ENCODE measurements at regions not wholly inside any gene's neighbourhood (a gene's known extent, or its start where the extent isn't known, plus 50 kb on each side); places are given as distances from the start of the nearest gene placed in this dataset.
A peak's percentile ranks its signal among the peaks of the same experiment; 100 is the strongest.

DNA sequence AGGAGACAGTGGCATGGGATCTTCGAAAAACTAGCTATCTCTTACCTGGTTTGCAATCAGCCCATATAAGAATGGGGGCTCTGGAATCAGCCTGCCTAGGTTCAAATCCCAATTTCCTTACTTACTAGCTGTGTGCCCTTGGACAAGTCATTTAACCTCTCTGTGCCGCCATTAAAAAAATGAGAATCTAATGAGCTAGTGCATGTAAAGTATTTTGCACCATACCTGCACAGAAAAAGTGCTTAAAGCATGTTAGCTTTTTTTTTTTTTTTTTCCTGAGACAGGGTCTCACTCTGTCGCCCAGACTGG lies 181.8 kb downstream of the SHQ1 start:
- DNase-seq (no peak), ATAC-seq (no peak)
- in situ Hi-C loops (cut with MboI; ENCODE audit: low sequenced_read_pairs in 4 of 4) (loop anchor here in 1 of 4 donors (25.0 kb wide), 1 partner anchor 421 kb away; no protein-coding TSS in a partner anchor), intact Hi-C loops (cut with DNase I; ENCODE audit: low total_unique reads) (loop anchor here (10.0 kb wide), 1 partner anchor 418 kb away; no protein-coding TSS in a partner anchor)
- no peak overlapping the region for H3K27ac ChIP-seq
- H3K4me1 ChIP-seq, result no peaks in the 10 kb centered on the region
- H3K27me3 ChIP-seq, result no peaks in the 10 kb centered on the region
- TF ChIP-seq, protein P1, sequence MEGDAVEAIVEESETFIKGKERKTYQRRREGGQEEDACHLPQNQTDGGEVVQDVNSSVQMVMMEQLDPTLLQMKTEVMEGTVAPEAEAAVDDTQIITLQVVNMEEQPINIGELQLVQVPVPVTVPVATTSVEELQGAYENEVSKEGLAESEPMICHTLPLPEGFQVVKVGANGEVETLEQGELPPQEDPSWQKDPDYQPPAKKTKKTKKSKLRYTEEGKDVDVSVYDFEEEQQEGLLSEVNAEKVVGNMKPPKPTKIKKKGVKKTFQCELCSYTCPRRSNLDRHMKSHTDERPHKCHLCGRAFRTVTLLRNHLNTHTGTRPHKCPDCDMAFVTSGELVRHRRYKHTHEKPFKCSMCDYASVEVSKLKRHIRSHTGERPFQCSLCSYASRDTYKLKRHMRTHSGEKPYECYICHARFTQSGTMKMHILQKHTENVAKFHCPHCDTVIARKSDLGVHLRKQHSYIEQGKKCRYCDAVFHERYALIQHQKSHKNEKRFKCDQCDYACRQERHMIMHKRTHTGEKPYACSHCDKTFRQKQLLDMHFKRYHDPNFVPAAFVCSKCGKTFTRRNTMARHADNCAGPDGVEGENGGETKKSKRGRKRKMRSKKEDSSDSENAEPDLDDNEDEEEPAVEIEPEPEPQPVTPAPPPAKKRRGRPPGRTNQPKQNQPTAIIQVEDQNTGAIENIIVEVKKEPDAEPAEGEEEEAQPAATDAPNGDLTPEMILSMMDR (IDR thresholded peaks at IDR 0.05 in 4 of 5, conservative IDR thresholded peaks at IDR 0.05 in 1 of 5), result peak in 2 of 5 experiments; percentile 0 to 1
- TF ChIP-seq POLR2A (IDR thresholded peaks at IDR 0.05), result no peak
- H3K36me3 ChIP-seq, result no peaks in the 10 kb centered on the region
- H3K4me3 ChIP-seq, result no peak overlapping the region
- no peaks in the 10 kb centered on the region for H3K9me3 ChIP-seq

DNA sequence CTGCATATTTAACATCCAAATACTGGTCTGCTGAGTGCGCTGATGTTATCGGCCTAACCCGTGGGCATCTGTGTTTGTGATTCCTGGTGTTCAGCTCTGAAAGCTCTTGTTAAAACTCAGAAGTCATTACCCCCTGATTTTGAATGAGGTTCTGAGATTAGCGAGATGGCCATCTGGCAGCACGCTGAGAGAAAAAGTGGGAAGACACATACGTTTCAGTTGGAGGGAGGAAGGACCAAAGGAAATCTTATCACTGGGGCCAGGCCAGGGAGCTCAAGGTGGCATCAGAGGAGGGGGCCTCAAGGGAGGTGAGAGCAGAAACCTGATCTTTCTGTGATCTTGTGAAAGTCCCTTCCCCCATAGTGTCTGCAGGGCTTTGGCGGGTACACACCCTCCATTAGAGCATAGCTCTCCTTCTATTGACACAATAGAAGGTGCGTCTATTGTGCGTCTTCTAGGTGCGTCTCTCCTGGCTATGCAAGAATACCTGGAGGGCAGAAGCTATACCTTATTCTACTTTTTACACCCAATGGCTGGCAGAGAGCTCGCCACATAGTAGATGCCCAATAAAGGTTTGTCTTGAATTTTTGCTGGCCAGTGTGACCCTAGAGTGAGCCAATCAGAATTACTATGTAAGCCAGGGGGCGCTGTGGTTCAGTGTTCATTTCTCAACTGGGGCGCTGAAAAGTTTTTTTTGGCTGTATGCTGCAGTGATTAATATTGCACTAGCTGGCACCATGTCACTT lies 182.4 kb downstream of the SHQ1 start:
- H3K27me3 ChIP-seq, result no peaks in the 10 kb centered on the region
- no peak overlapping the region for H3K4me3 ChIP-seq
- ATAC-seq (no peak), DNase-seq (no peak)
- no peak for TF ChIP-seq POLR2A (IDR thresholded peaks at IDR 0.05)
- TF ChIP-seq, protein P1 (IDR thresholded peaks at IDR 0.05 in 4 of 5, conservative IDR thresholded peaks at IDR 0.05 in 1 of 5), result peak in 3 of 5 experiments; percentile 25 to 50 (median 36)
- no peak overlapping the region for H3K27ac ChIP-seq
- no peaks in the 10 kb centered on the region for H3K9me3 ChIP-seq
- H3K4me1 ChIP-seq, result no peaks in the 10 kb centered on the region
- in situ Hi-C loops (cut with MboI; ENCODE audit: low sequenced_read_pairs in 4 of 4) (loop anchor here in 1 of 4 donors (25.0 kb wide), 1 partner anchor 421 kb away; no protein-coding TSS in a partner anchor), intact Hi-C loops (cut with DNase I; ENCODE audit: low total_unique reads) (loop anchor here (10.0 kb wide), 1 partner anchor 419 kb away; no protein-coding TSS in a partner anchor)
- no peaks in the 10 kb centered on the region for H3K36me3 ChIP-seq

DNA sequence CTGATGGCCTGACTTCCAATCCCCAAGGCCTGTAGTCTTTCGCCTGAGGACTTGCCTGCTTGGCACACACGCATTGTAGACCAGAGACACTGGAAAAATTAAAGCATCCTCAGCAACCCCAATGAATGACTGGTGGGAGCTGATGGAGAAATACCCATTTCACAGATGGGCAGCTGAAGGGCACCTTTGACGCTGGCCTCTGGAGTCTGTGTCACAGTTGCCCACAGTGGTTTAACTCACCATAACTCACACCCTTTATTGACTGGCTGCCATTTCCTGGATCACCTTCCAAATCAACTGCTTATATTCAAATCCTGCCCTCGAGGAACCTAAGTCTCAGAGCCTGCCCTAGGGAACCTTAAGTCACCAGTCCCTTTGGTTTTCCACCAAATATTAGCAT lies 183.1 kb downstream of the SHQ1 start:
- Histone ChIP-seq H3K4me3 (no peak overlapping the region), H3K4me1 (peaks cover 0 to 3% of the 10 kb centered on the region in 2 donors), H3K36me3 (no peaks in the 10 kb centered on the region), H3K27ac (no peak overlapping the region), H3K27me3 (no peaks in the 10 kb centered on the region), H3K9me3 (no peaks in the 10 kb centered on the region)
- TF ChIP-seq POLR2A (IDR thresholded peaks at IDR 0.05), result no peak
- TF ChIP-seq, protein P1 (IDR thresholded peaks at IDR 0.05 in 4 of 5, conservative IDR thresholded peaks at IDR 0.05 in 1 of 5), result no peak
- intact Hi-C loops (cut with DNase I; ENCODE audit: low total_unique reads) (loop anchor here (10.0 kb wide), 1 partner anchor 420 kb away; no protein-coding TSS in a partner anchor), in situ Hi-C loops (cut with MboI; ENCODE audit: low sequenced_read_pairs in 4 of 4) (loop anchor here in 1 of 4 donors (25.0 kb wide), 1 partner anchor 422 kb away; no protein-coding TSS in a partner anchor)
- DNase-seq, result no peak
- ATAC-seq, result no peak

DNA sequence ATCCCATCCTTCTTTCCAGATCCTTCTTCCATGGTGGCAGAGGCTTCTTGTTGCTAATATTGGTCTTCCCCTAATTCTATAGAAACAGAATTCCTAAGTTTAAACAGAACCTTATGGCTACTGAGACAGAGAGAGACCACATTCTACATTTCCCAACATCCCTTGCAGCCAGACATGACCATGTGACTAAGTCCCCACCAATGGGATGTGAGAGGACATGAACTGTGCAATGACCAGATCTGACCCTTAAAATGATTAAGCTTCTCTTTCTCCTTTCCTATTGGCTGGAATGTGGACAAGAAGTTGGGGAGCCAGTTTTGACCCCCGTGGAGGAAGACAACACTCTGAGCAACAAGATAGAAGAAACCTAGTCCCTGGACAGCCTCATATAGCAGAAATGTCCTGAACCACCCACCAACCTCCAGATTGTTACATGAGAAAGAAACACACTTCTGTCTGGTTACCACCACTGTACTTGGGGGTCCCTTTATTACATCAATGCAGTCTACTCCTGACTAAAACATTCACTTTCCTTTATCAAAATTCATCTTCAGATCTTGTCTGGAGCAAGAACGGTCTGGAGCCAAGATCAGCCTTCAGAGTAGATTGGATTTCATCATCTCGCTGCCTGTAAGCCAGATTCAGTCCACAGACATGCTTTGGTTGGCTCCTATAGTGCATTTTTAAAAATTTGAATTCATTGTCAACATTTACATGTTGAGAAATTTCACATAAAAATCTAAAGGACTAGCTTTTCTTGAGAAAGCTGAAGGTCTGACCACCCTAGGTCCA lies 183.9 kb downstream of the SHQ1 start:
- Histone ChIP-seq H3K4me1 (peaks cover 0 to 3% of the 10 kb centered on the region in 2 donors), H3K27ac (no peak overlapping the region), H3K27me3 (no peaks in the 10 kb centered on the region), H3K4me3 (no peak overlapping the region), H3K9me3 (no peaks in the 10 kb centered on the region), H3K36me3 (no peaks in the 10 kb centered on the region)
- ATAC-seq, result no peak
- TF ChIP-seq, protein P1 (IDR thresholded peaks at IDR 0.05 in 4 of 5, conservative IDR thresholded peaks at IDR 0.05 in 1 of 5), result no peak
- no peak for TF ChIP-seq POLR2A (IDR thresholded peaks at IDR 0.05)
- in situ Hi-C loops (cut with MboI; ENCODE audit: low sequenced_read_pairs in 4 of 4) (loop anchor here in 1 of 4 donors (25.0 kb wide), 1 partner anchor 423 kb away; no protein-coding TSS in a partner anchor), intact Hi-C loops (cut with DNase I; ENCODE audit: low total_unique reads) (loop anchor here (5.0 to 10.0 kb wide), 2 partner anchors 153 to 420 kb away; no protein-coding TSS in a partner anchor)
- no peak for DNase-seq

Measured in gastrocnemius medialis (tissue), 4 donors.